Activated naive CD4-positive, alpha-beta T cell treated with anti-CD3 and anti-CD28 coated beads, Interleukin-2, amount 50 U/mL, for 24 hours (primary cell): ENCODE measurements at regions not wholly inside any gene's neighbourhood (a gene's known extent, or its start where the extent isn't known, plus 50 kb on each side); places are given as distances from the start of the nearest gene placed in this dataset.

ENCODE experiments used
- H3K27ac Mint-ChIP-seq: one replicate; pipeline ENCODE4 v1.8.0; 2021; ENCODE audit warnings: mild to moderate bottlenecking, mixed read lengths
- H3K27me3 Mint-ChIP-seq: one replicate; pipeline ENCODE4 v1.8.0; 2021; ENCODE audit warnings: mixed read lengths
- H3K36me3 Mint-ChIP-seq: one replicate; pipeline ENCODE4 v1.8.0; 2021; ENCODE audit warnings: mixed read lengths
- H3K4me1 Mint-ChIP-seq: one replicate; pipeline ENCODE4 v1.8.0; 2021; ENCODE audit warnings: mixed read lengths
- H3K4me3 Mint-ChIP-seq: one replicate; pipeline ENCODE4 v1.8.0; 2021; ENCODE audit warnings: mild to moderate bottlenecking, mixed read lengths
- H3K9me3 Mint-ChIP-seq: one replicate; pipeline ENCODE4 v1.8.0; 2021; ENCODE audit warnings: mixed read lengths

- H3K4me3 Mint-ChIP-seq, result no peak overlapping the region
- no peaks in the 10 kb centered on the region for H3K4me1 Mint-ChIP-seq
- no peaks in the 10 kb centered on the region for H3K27me3 Mint-ChIP-seq
- H3K36me3 Mint-ChIP-seq, result no peaks in the 10 kb centered on the region
- peaks cover 11% of the 10 kb centered on the region for H3K9me3 Mint-ChIP-seq
- no peak overlapping the region for H3K27ac Mint-ChIP-seq
Observed at GRCh38 chr5:30831123-30831522, 362.4 kb upstream of the CDH6 start.

- peaks cover 6% of the 10 kb centered on the region for H3K9me3 Mint-ChIP-seq
Observed at GRCh38 chr5:30811298-30811697, 382.2 kb upstream of the CDH6 start.

GRCh38 chr5:30809933-30810332 lies 383.6 kb upstream of the CDH6 start:
- peaks cover 6% of the 10 kb centered on the region for H3K9me3 Mint-ChIP-seq
- no peak overlapping the region for H3K27ac Mint-ChIP-seq
- H3K4me3 Mint-ChIP-seq, result no peak overlapping the region
- no peaks in the 10 kb centered on the region for H3K27me3 Mint-ChIP-seq
- H3K36me3 Mint-ChIP-seq, result no peaks in the 10 kb centered on the region
- H3K4me1 Mint-ChIP-seq, result no peaks in the 10 kb centered on the region

More at GRCh38 chr5:30811298-30811697, 382.2 kb upstream of the CDH6 start:
- Mint-ChIP-seq H3K4me1 (no peaks in the 10 kb centered on the region), H3K27ac (no peak overlapping the region), H3K27me3 (no peaks in the 10 kb centered on the region), H3K36me3 (no peaks in the 10 kb centered on the region), H3K4me3 (no peak overlapping the region)

GRCh38 chr5:30808996-30809395 lies 384.5 kb upstream of the CDH6 start:
- Mint-ChIP-seq H3K27me3 (no peaks in the 10 kb centered on the region), H3K27ac (no peak overlapping the region), H3K4me1 (no peaks in the 10 kb centered on the region), H3K4me3 (no peak overlapping the region), H3K36me3 (no peaks in the 10 kb centered on the region), H3K9me3 (peaks cover 6% of the 10 kb centered on the region)

GRCh38 chr5:30804739-30805505 lies 388.6 kb upstream of the CDH6 start:
- Mint-ChIP-seq H3K4me3 (no peak overlapping the region), H3K27me3 (no peaks in the 10 kb centered on the region), H3K36me3 (no peaks in the 10 kb centered on the region), H3K9me3 (peaks cover 6% of the 10 kb centered on the region), H3K27ac (no peak overlapping the region), H3K4me1 (no peaks in the 10 kb centered on the region)

GRCh38 chr5:30802961-30803705 lies 390.4 kb upstream of the CDH6 start:
- Mint-ChIP-seq H3K27me3 (no peaks in the 10 kb centered on the region), H3K4me3 (no peak overlapping the region), H3K36me3 (no peaks in the 10 kb centered on the region), H3K9me3 (peaks cover 6% of the 10 kb centered on the region), H3K4me1 (no peaks in the 10 kb centered on the region), H3K27ac (no peak overlapping the region)

GRCh38 chr5:30781643-30782042 lies 411.8 kb upstream of the CDH6 start:
- H3K36me3 Mint-ChIP-seq, result no peaks in the 10 kb centered on the region
- no peak overlapping the region for H3K27ac Mint-ChIP-seq
- H3K4me3 Mint-ChIP-seq, result no peak overlapping the region
- H3K27me3 Mint-ChIP-seq, result no peaks in the 10 kb centered on the region
- peaks cover 2% of the 10 kb centered on the region for H3K9me3 Mint-ChIP-seq
- H3K4me1 Mint-ChIP-seq, result no peaks in the 10 kb centered on the region

- Mint-ChIP-seq H3K36me3 (no peaks in the 10 kb centered on the region), H3K4me1 (no peaks in the 10 kb centered on the region), H3K27me3 (no peaks in the 10 kb centered on the region), H3K4me3 (no peak overlapping the region), H3K27ac (no peak overlapping the region), H3K9me3 (no peaks in the 10 kb centered on the region)
Observed at GRCh38 chr5:30768056-30768690, 425.3 kb upstream of the CDH6 start.

- Mint-ChIP-seq H3K9me3 (no peaks in the 10 kb centered on the region), H3K4me1 (no peaks in the 10 kb centered on the region), H3K27me3 (no peaks in the 10 kb centered on the region), H3K4me3 (no peak overlapping the region), H3K27ac (no peak overlapping the region), H3K36me3 (no peaks in the 10 kb centered on the region)
Observed at GRCh38 chr5:30765706-30766105, 427.8 kb upstream of the CDH6 start.

- Mint-ChIP-seq H3K4me3 (no peak overlapping the region), H3K27ac (no peak overlapping the region), H3K9me3 (no peaks in the 10 kb centered on the region), H3K36me3 (no peaks in the 10 kb centered on the region), H3K4me1 (no peaks in the 10 kb centered on the region), H3K27me3 (no peaks in the 10 kb centered on the region)
Observed at GRCh38 chr5:30765227-30765626, 428.3 kb upstream of the CDH6 start.

- no peaks in the 10 kb centered on the region for H3K36me3 Mint-ChIP-seq
- H3K27ac Mint-ChIP-seq, result no peak overlapping the region
- H3K4me3 Mint-ChIP-seq, result no peak overlapping the region
- no peaks in the 10 kb centered on the region for H3K4me1 Mint-ChIP-seq
- H3K27me3 Mint-ChIP-seq, result no peaks in the 10 kb centered on the region
- H3K9me3 Mint-ChIP-seq, result peaks cover 1% of the 10 kb centered on the region
Observed at GRCh38 chr5:30764704-30765103, 428.8 kb upstream of the CDH6 start.

GRCh38 chr5:30759731-30760130 lies 433.8 kb upstream of the CDH6 start:
- Mint-ChIP-seq H3K36me3 (no peaks in the 10 kb centered on the region), H3K27me3 (no peaks in the 10 kb centered on the region), H3K9me3 (peaks cover 5% of the 10 kb centered on the region), H3K4me3 (no peak overlapping the region), H3K4me1 (no peaks in the 10 kb centered on the region), H3K27ac (no peak overlapping the region)

- H3K36me3 Mint-ChIP-seq, result no peaks in the 10 kb centered on the region
- no peaks in the 10 kb centered on the region for H3K4me1 Mint-ChIP-seq
- no peak overlapping the region for H3K27ac Mint-ChIP-seq
- no peaks in the 10 kb centered on the region for H3K27me3 Mint-ChIP-seq
- no peaks in the 10 kb centered on the region for H3K9me3 Mint-ChIP-seq
- no peak overlapping the region for H3K4me3 Mint-ChIP-seq
Observed at GRCh38 chr5:30752015-30752414, 441.5 kb upstream of the CDH6 start.

- H3K36me3 Mint-ChIP-seq, result no peaks in the 10 kb centered on the region
- no peak overlapping the region for H3K4me3 Mint-ChIP-seq
- no peaks in the 10 kb centered on the region for H3K9me3 Mint-ChIP-seq
- H3K27ac Mint-ChIP-seq, result no peak overlapping the region
- H3K4me1 Mint-ChIP-seq, result no peaks in the 10 kb centered on the region
- H3K27me3 Mint-ChIP-seq, result no peaks in the 10 kb centered on the region
Observed at GRCh38 chr5:30749971-30750370, 443.5 kb upstream of the CDH6 start.

GRCh38 chr5:30747412-30747811 lies 446.1 kb upstream of the CDH6 start:
- Mint-ChIP-seq H3K4me1 (no peaks in the 10 kb centered on the region), H3K27ac (no peak overlapping the region), H3K27me3 (no peaks in the 10 kb centered on the region)

GRCh38 chr5:30736669-30737068 lies 456.8 kb upstream of the CDH6 start:
- H3K9me3 Mint-ChIP-seq, result peaks cover 9% of the 10 kb centered on the region
- H3K36me3 Mint-ChIP-seq, result no peaks in the 10 kb centered on the region
- no peak overlapping the region for H3K27ac Mint-ChIP-seq
- no peak overlapping the region for H3K4me3 Mint-ChIP-seq
- no peaks in the 10 kb centered on the region for H3K4me1 Mint-ChIP-seq
- H3K27me3 Mint-ChIP-seq, result no peaks in the 10 kb centered on the region

More at GRCh38 chr5:30747412-30747811, 446.1 kb upstream of the CDH6 start:
- no peak overlapping the region for H3K4me3 Mint-ChIP-seq
- H3K36me3 Mint-ChIP-seq, result no peaks in the 10 kb centered on the region
- H3K9me3 Mint-ChIP-seq, result no peaks in the 10 kb centered on the region
